Superior temporal gyrus (tissue), 1 donor: ENCODE measurements at regions not wholly inside any gene's neighbourhood (a gene's known extent, or its start where the extent isn't known, plus 50 kb on each side); places are given as distances from the start of the nearest gene placed in this dataset.

Experiments
- DNase-seq: peaks from one replicate; pipeline ENCODE4 v3.0.0-alpha.2; 2016; ENCODE audit errors: extremely low spot score

- DNase-seq, result no peak
Measured at GRCh38 chr16:49081086-49081485, 200.6 kb downstream of the CBLN1 start.

GRCh38 chr16:49078571-49078970 lies 203.1 kb downstream of the CBLN1 start:
- DNase-seq, result no peak

- DNase-seq, result no peak
Measured at GRCh38 chr16:49078104-49078503, 203.5 kb downstream of the CBLN1 start.

- DNase-seq, result no peak
Measured at GRCh38 chr16:49075709-49076108, 205.9 kb downstream of the CBLN1 start.

GRCh38 chr16:49068224-49068623 lies 213.4 kb downstream of the CBLN1 start:
- no peak for DNase-seq

- no peak for DNase-seq
Measured at GRCh38 chr16:49067776-49068175, 213.9 kb downstream of the CBLN1 start.

GRCh38 chr16:49061137-49061714 lies 220.4 kb downstream of the CBLN1 start:
- no peak for DNase-seq

GRCh38 chr16:49060728-49061127 lies 220.9 kb downstream of the CBLN1 start:
- DNase-seq, result no peak

- DNase-seq, result no peak
Measured at GRCh38 chr16:49058382-49058781, 223.3 kb downstream of the CBLN1 start.

GRCh38 chr16:49057936-49058335 lies 223.7 kb downstream of the CBLN1 start:
- no peak for DNase-seq

- DNase-seq, result no peak
Measured at GRCh38 chr16:49057391-49057790, 224.2 kb downstream of the CBLN1 start.

GRCh38 chr16:49056546-49056945 lies 225.1 kb downstream of the CBLN1 start:
- DNase-seq, result no peak

- DNase-seq, result no peak
Measured at GRCh38 chr16:49055824-49056545, 225.7 kb downstream of the CBLN1 start.

- no peak for DNase-seq
Measured at GRCh38 chr16:49055291-49055690, 226.3 kb downstream of the CBLN1 start.

- DNase-seq, result no peak
Measured at GRCh38 chr16:49054606-49055005, 227.0 kb downstream of the CBLN1 start.

GRCh38 chr16:49052846-49053245 lies 228.8 kb downstream of the CBLN1 start:
- DNase-seq, result no peak

- no peak for DNase-seq
Measured at GRCh38 chr16:49051576-49051975, 230.1 kb downstream of the CBLN1 start.

- DNase-seq, result no peak
Measured at GRCh38 chr16:49050607-49051006, 231.0 kb downstream of the CBLN1 start.

- no peak for DNase-seq
Measured at GRCh38 chr16:49049644-49050043, 232.0 kb downstream of the CBLN1 start.

GRCh38 chr16:49049191-49049590 lies 232.4 kb downstream of the CBLN1 start:
- peak; percentile 51 for DNase-seq

- DNase-seq, result peak; percentile 73
Measured at GRCh38 chr16:49048557-49048956, 233.1 kb downstream of the CBLN1 start.

GRCh38 chr16:49036126-49036525 lies 245.5 kb downstream of the CBLN1 start:
- no peak for DNase-seq

- no peak for DNase-seq
Measured at GRCh38 chr16:49027420-49027819, 254.2 kb downstream of the CBLN1 start.
